Activated CD4-positive, alpha-beta T cell treated with anti-CD3 and anti-CD28 coated beads, Interleukin-2, amount 10 ng/mL, durations not matched to agents 7 days and 5 days (primary cell): ENCODE measurements at regions not wholly inside any gene's neighbourhood (a gene's known extent, or its start where the extent isn't known, plus 50 kb on each side); places are given as distances from the start of the nearest gene placed in this dataset.

ENCODE experiments used
- CTCF ChIA-PET: fragments of 350-600 bp; sonication (Branson Sonifier 250); formaldehyde crosslinking; loops from one replicate; lab custom pipeline; 2021; ENCODE audit warnings: antibody characterized with exemption; lab: Charles Lee
- POLR2A ChIA-PET: fragments of 350-600 bp; sonication (Branson Sonifier 250); formaldehyde crosslinking; loops from one replicate; lab custom pipeline; 2021; ENCODE audit warnings: antibody characterized with exemption; lab: Charles Lee
- DNase-seq: peaks from one replicate; pipeline ENCODE4 v3.0.0-alpha.2; 2020
- H3K27ac Mint-ChIP-seq: one replicate; pipeline ENCODE4 v1.8.0; 2021; ENCODE audit warnings: mild to moderate bottlenecking, moderate library complexity, mixed read lengths
- H3K27me3 Mint-ChIP-seq: one replicate; pipeline ENCODE4 v1.8.0; 2021; ENCODE audit warnings: mixed read lengths
- H3K36me3 Mint-ChIP-seq: one replicate; pipeline ENCODE4 v1.8.0; 2021; ENCODE audit warnings: low read depth, mixed read lengths
- H3K4me1 Mint-ChIP-seq: one replicate; pipeline ENCODE4 v1.8.0; 2021; ENCODE audit warnings: mixed read lengths
- H3K4me3 Mint-ChIP-seq: one replicate; pipeline ENCODE4 v1.8.0; 2021; ENCODE audit warnings: mild to moderate bottlenecking, moderate library complexity, mixed read lengths
- H3K9me3 Mint-ChIP-seq: one replicate; pipeline ENCODE4 v1.8.0; 2021; ENCODE audit warnings: mixed read lengths

- no peaks in the 10 kb centered on the region for H3K4me1 Mint-ChIP-seq
- H3K27me3 Mint-ChIP-seq, result no peaks in the 10 kb centered on the region
- H3K4me3 Mint-ChIP-seq, result no peak overlapping the region
- no peak for DNase-seq
- H3K9me3 Mint-ChIP-seq, result peaks cover under 1% of the 10 kb centered on the region
- ChIA-PET POLR2A (no interaction called here), CTCF (no interaction called here)
- H3K36me3 Mint-ChIP-seq, result no peaks in the 10 kb centered on the region
- H3K27ac Mint-ChIP-seq, result no peak overlapping the region
Measured at GRCh38 chr16:65545413-65545956, 423.6 kb upstream of the CDH11 start.

DNA sequence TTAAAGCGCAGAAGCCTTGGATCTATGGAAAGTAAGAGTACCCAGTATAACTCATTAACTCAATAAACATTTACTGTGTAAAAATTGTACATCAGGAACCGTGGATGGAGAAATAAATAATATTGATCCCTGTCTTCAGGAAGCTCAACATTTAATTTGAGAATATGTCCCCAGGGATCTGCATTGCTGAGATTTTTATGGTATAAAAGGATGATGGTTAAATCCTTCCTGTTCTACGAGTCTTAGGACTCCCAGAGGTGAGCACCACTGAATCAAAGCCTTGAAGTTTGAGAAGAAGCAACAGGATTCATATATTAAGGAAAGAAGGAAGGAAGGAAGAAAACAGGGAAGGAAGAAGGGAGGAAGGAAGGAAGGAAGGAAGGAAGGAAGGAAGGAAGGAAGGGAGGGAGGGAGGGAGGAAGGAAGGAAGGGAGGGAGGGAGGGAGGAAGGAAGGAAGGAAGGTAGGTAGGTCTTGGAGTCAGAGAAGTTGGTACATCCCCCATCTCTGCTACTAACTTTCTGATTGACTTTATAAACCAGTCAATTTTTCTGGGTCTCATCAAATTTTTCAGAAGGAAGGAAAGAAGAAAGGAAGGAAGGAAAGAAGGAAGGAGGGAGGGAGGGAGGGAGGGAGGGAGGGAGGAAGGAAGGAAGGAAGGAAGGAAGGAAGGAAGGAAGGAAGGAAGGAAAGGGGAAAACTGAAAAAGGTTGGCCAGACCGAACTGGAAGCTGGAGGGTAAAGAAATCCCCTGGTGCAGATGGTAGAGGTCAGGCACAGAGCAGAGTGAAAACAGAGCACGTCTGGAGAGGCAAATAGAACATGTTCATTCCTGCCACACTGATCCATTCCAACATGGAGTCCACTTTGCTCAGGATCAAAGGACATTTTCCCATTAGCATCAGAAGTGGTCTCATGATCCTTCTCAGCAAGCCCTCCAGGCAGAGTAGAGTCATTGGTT lies 422.2 kb upstream of the CDH11 start:
- ChIA-PET POLR2A (no interaction called here), CTCF (no interaction called here)
- Mint-ChIP-seq H3K36me3 (no peaks in the 10 kb centered on the region), H3K27me3 (no peaks in the 10 kb centered on the region), H3K27ac (no peak overlapping the region), H3K4me3 (no peak overlapping the region), H3K4me1 (no peaks in the 10 kb centered on the region), H3K9me3 (peaks cover 2% of the 10 kb centered on the region)
- no peak for DNase-seq

DNA sequence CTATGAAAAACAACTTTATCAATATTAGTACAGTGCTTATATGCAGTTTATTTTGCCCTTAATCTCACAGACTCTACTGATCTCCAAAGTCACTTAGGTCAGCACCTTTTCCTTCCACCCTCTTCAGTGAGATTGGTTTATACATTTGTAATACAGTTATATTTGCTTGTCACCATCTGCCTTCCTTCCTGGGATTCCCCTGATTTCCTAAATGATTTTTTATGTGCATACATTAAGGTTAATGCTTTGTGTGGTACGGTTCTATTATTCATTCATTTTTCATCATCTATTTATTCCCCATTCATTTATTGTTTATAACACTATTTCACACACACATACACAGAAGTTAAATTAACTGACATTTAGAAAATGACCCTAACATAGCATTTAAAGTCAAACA lies 419.8 kb upstream of the CDH11 start:
- Mint-ChIP-seq H3K27ac (no peak overlapping the region), H3K36me3 (no peaks in the 10 kb centered on the region), H3K9me3 (peaks cover 5% of the 10 kb centered on the region), H3K4me3 (no peak overlapping the region), H3K27me3 (no peaks in the 10 kb centered on the region), H3K4me1 (no peaks in the 10 kb centered on the region)
- ChIA-PET POLR2A (no interaction called here), CTCF (no interaction called here)
- no peak for DNase-seq

GRCh38 chr16:65540901-65541300 lies 419.0 kb upstream of the CDH11 start:
- no peak overlapping the region for H3K27ac Mint-ChIP-seq
- H3K9me3 Mint-ChIP-seq, result peaks cover 5% of the 10 kb centered on the region
- CTCF ChIA-PET, result no interaction called here
- no peaks in the 10 kb centered on the region for H3K4me1 Mint-ChIP-seq
- no peaks in the 10 kb centered on the region for H3K27me3 Mint-ChIP-seq
- H3K36me3 Mint-ChIP-seq, result no peaks in the 10 kb centered on the region
- no peak overlapping the region for H3K4me3 Mint-ChIP-seq
- POLR2A ChIA-PET, result no interaction called here
- DNase-seq, result no peak

DNA sequence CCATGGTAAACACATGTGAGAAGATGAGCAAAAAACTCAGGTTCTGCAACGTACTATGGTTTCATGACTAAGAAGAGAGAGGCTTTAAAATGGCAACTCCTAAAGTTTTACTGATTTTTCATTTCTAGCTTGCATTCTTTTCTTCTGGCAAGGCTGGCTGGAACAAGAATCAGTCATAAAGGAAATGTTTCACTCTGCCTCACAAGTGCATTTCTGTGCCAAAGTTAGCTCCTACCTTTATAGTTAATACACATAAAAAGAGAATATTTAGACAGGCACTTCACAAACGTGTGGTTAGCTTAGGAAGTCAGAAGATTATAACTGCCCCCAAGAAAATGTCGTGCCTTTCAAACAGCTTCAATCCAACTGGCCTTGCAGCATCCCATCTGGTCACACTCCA lies 417.1 kb upstream of the CDH11 start:
- no peaks in the 10 kb centered on the region for H3K36me3 Mint-ChIP-seq
- H3K9me3 Mint-ChIP-seq, result peaks cover 5% of the 10 kb centered on the region
- ChIA-PET POLR2A (no interaction called here), CTCF (no interaction called here)
- H3K27ac Mint-ChIP-seq, result no peak overlapping the region
- H3K4me1 Mint-ChIP-seq, result no peaks in the 10 kb centered on the region
- no peak for DNase-seq
- no peaks in the 10 kb centered on the region for H3K27me3 Mint-ChIP-seq
- no peak overlapping the region for H3K4me3 Mint-ChIP-seq

DNA sequence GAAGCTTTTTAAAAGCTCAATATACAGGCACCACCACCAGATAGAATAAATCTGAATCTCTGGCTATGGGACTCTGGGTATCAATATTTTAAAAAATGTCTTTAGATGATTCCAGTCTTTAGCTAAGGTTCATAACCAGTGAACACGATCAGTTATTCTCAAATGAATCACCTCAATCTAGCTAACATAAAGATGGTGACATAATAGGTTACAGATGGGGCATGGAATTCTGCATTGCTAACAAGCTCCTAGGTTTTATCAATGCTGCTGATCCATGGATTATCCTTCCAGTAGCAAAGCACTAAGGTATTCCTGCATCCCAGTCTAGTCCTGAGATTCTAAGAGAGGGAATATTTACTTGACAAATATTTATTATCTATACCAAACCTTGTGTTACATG lies 415.5 kb upstream of the CDH11 start:
- ChIA-PET POLR2A (no interaction called here), CTCF (no interaction called here)
- H3K27ac Mint-ChIP-seq, result no peak overlapping the region
- H3K4me3 Mint-ChIP-seq, result no peak overlapping the region
- no peaks in the 10 kb centered on the region for H3K27me3 Mint-ChIP-seq
- no peaks in the 10 kb centered on the region for H3K4me1 Mint-ChIP-seq
- no peak for DNase-seq
- no peaks in the 10 kb centered on the region for H3K36me3 Mint-ChIP-seq
- H3K9me3 Mint-ChIP-seq, result peaks cover 5% of the 10 kb centered on the region

GRCh38 chr16:65534121-65534528 lies 412.3 kb upstream of the CDH11 start:
- Mint-ChIP-seq H3K9me3 (peaks cover 3% of the 10 kb centered on the region), H3K27ac (no peak overlapping the region), H3K27me3 (no peaks in the 10 kb centered on the region), H3K36me3 (no peaks in the 10 kb centered on the region), H3K4me3 (no peak overlapping the region), H3K4me1 (no peaks in the 10 kb centered on the region)
- ChIA-PET CTCF (no interaction called here), POLR2A (no interaction called here)
- DNase-seq, result no peak

- Mint-ChIP-seq H3K9me3 (no peaks in the 10 kb centered on the region), H3K27me3 (no peaks in the 10 kb centered on the region), H3K36me3 (no peaks in the 10 kb centered on the region), H3K4me1 (no peaks in the 10 kb centered on the region), H3K27ac (no peak overlapping the region), H3K4me3 (no peak overlapping the region)
- ChIA-PET CTCF (no interaction called here), POLR2A (no interaction called here)
- DNase-seq, result no peak
Measured at GRCh38 chr16:65532846-65533245, 411.0 kb upstream of the CDH11 start.

DNA sequence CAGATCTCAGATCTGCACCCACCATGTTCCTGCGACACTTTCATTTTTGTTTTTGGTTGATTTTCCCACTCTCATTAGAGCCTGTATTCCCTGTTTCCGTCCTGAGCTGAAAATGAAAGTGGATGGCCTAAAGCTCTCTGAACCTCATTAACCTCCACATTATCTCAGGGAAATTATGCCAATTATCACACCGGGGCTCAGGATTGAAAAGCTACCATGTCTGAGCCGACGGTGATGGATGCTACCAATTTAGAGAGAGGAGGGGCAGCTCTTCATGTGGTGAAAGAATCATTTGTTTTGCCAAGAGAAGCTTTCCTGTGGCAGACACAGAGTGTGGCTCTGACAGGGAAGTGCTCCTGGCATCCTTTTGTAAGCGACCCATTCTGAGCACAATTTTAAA lies 410.4 kb upstream of the CDH11 start:
- ChIA-PET CTCF (no interaction called here), POLR2A (no interaction called here)
- no peak for DNase-seq
- Mint-ChIP-seq H3K36me3 (no peaks in the 10 kb centered on the region), H3K4me1 (no peaks in the 10 kb centered on the region), H3K9me3 (no peaks in the 10 kb centered on the region), H3K27me3 (no peaks in the 10 kb centered on the region), H3K27ac (no peak overlapping the region), H3K4me3 (no peak overlapping the region)

GRCh38 chr16:65531475-65531874 lies 409.6 kb upstream of the CDH11 start:
- Mint-ChIP-seq H3K9me3 (no peaks in the 10 kb centered on the region), H3K36me3 (no peaks in the 10 kb centered on the region), H3K4me3 (no peak overlapping the region), H3K27ac (no peak overlapping the region), H3K27me3 (no peaks in the 10 kb centered on the region), H3K4me1 (no peaks in the 10 kb centered on the region)
- no peak for DNase-seq
- CTCF ChIA-PET, result no interaction called here
- POLR2A ChIA-PET, result no interaction called here

GRCh38 chr16:65525707-65526106 lies 403.8 kb upstream of the CDH11 start:
- POLR2A ChIA-PET, result no interaction called here
- H3K27me3 Mint-ChIP-seq, result no peaks in the 10 kb centered on the region
- no peak overlapping the region for H3K4me3 Mint-ChIP-seq
- DNase-seq, result no peak
- H3K36me3 Mint-ChIP-seq, result no peaks in the 10 kb centered on the region
- no peaks in the 10 kb centered on the region for H3K9me3 Mint-ChIP-seq
- no peak overlapping the region for H3K27ac Mint-ChIP-seq
- CTCF ChIA-PET, result no interaction called here
- H3K4me1 Mint-ChIP-seq, result no peaks in the 10 kb centered on the region

DNA sequence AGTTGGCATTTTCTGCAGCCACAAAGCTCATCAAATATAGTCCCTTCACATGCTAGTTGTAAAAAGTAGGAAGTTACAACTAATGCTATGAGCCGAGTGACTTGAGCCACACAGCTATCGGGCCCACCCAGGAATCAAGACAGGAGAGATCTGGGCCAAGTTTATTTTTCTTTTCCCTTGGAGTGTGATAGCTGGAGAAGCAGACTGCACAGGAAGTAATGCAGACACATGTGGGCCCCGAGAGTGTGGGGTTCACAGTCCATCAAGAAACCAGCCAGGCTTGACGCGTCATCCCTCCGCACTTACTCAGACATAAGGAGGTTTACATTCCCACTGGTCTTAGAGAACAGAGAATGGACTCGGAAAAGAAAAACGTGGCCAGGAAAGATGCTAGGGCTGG lies 403.1 kb upstream of the CDH11 start:
- H3K4me1 Mint-ChIP-seq, result no peaks in the 10 kb centered on the region
- no peaks in the 10 kb centered on the region for H3K36me3 Mint-ChIP-seq
- H3K4me3 Mint-ChIP-seq, result no peak overlapping the region
- ChIA-PET POLR2A (no interaction called here), CTCF (no interaction called here)
- H3K9me3 Mint-ChIP-seq, result no peaks in the 10 kb centered on the region
- H3K27ac Mint-ChIP-seq, result no peak overlapping the region
- DNase-seq, result no peak
- no peaks in the 10 kb centered on the region for H3K27me3 Mint-ChIP-seq

DNA sequence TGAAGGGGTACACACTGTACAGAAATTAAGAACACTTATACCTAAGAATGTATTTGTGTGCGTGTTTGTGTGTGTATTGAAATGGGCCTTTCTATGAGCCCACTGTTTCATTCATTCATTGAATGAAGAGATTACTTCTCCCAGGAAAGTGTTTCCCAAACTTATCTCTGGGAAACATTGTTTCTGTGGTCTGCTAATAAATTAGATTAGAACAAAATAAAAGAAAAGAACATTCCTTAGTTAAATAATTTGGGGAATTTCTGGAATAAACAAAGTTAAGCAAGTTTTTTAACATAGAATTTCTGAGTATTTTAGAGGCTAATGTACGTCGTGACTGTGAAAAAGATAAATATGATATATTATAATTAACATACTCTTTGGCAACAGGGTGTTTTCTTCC lies 402.4 kb upstream of the CDH11 start:
- no peak for DNase-seq
- H3K27ac Mint-ChIP-seq, result no peak overlapping the region
- H3K9me3 Mint-ChIP-seq, result no peaks in the 10 kb centered on the region
- ChIA-PET CTCF (no interaction called here), POLR2A (no interaction called here)
- H3K4me3 Mint-ChIP-seq, result no peak overlapping the region
- H3K27me3 Mint-ChIP-seq, result no peaks in the 10 kb centered on the region
- no peaks in the 10 kb centered on the region for H3K36me3 Mint-ChIP-seq
- H3K4me1 Mint-ChIP-seq, result no peaks in the 10 kb centered on the region
